Activated naive CD8-positive, alpha-beta T cell treated with anti-CD3 and anti-CD28 coated beads, Interleukin-2, amount 10 ng/mL, durations not matched to agents 7 days and 5 days (primary cell): ENCODE measurements at regions not wholly inside any gene's neighbourhood (a gene's known extent, or its start where the extent isn't known, plus 50 kb on each side); places are given as distances from the start of the nearest gene placed in this dataset.

Source experiments
- ATAC-seq: fragments of 150-1000 bp; cut with Tn5 transposase; one replicate; pipeline ENCODE4 v1.10.0; 2021; ENCODE audit warnings: low read depth, moderate library complexity
- POLR2A ChIA-PET: fragments of 350-600 bp; sonication (Branson Sonifier 250); formaldehyde crosslinking; loops from one replicate; lab custom pipeline; 2021; ENCODE audit warnings: antibody characterized with exemption; lab: Charles Lee
- DNase-seq: peaks from one replicate; pipeline ENCODE4 v3.0.0; 2021
- H3K27ac Mint-ChIP-seq: one replicate; pipeline ENCODE4 v1.8.0; 2022; ENCODE audit warnings: mild to moderate bottlenecking, mixed read lengths
- H3K27me3 Mint-ChIP-seq: one replicate; pipeline ENCODE4 v1.8.0; 2022; ENCODE audit warnings: mild to moderate bottlenecking, moderate library complexity, mixed read lengths
- H3K36me3 Mint-ChIP-seq: one replicate; pipeline ENCODE4 v1.8.0; 2021; ENCODE audit warnings: mild to moderate bottlenecking, mixed read lengths
- H3K4me1 Mint-ChIP-seq: one replicate; pipeline ENCODE4 v1.8.0; 2021; ENCODE audit warnings: mixed read lengths
- H3K4me3 Mint-ChIP-seq: one replicate; pipeline ENCODE4 v1.8.0; 2022; ENCODE audit warnings: mild to moderate bottlenecking, moderate library complexity, mixed read lengths
- H3K9me3 Mint-ChIP-seq: one replicate; pipeline ENCODE4 v1.8.0; 2021; ENCODE audit warnings: mixed read lengths

GRCh38 chr4:41473176-41473575 lies 64.8 kb upstream of the LIMCH1 start:
- no peaks in the 10 kb centered on the region for H3K4me1 Mint-ChIP-seq
- peaks cover 2% of the 10 kb centered on the region for H3K27me3 Mint-ChIP-seq
- no peak overlapping the region for H3K4me3 Mint-ChIP-seq
- no peaks in the 10 kb centered on the region for H3K36me3 Mint-ChIP-seq
- no peaks in the 10 kb centered on the region for H3K9me3 Mint-ChIP-seq
- POLR2A ChIA-PET, result no interaction called here
- no peak overlapping the region for H3K27ac Mint-ChIP-seq
- ATAC-seq (no peak), DNase-seq (no peak)

- Mint-ChIP-seq H3K4me3 (no peak overlapping the region), H3K4me1 (no peaks in the 10 kb centered on the region), H3K27me3 (peaks cover 2% of the 10 kb centered on the region), H3K9me3 (no peaks in the 10 kb centered on the region), H3K27ac (no peak overlapping the region), H3K36me3 (no peaks in the 10 kb centered on the region)
- DNase-seq (no peak), ATAC-seq (no peak)
- POLR2A ChIA-PET, result no interaction called here
These were observed 62.6 kb upstream of the LIMCH1 start for GRCh38 chr4:41475402-41475801.

GRCh38 chr4:41476310-41476885 lies 61.6 kb upstream of the LIMCH1 start:
- H3K4me3 Mint-ChIP-seq, result no peak overlapping the region
- POLR2A ChIA-PET, result no interaction called here
- no peaks in the 10 kb centered on the region for H3K36me3 Mint-ChIP-seq
- H3K27me3 Mint-ChIP-seq, result peaks cover 2% of the 10 kb centered on the region
- DNase-seq (no peak), ATAC-seq (no peak)
- no peaks in the 10 kb centered on the region for H3K9me3 Mint-ChIP-seq
- no peaks in the 10 kb centered on the region for H3K4me1 Mint-ChIP-seq
- no peak overlapping the region for H3K27ac Mint-ChIP-seq

GRCh38 chr4:41477181-41477905 lies 60.6 kb upstream of the LIMCH1 start:
- H3K36me3 Mint-ChIP-seq, result no peaks in the 10 kb centered on the region
- no peaks in the 10 kb centered on the region for H3K4me1 Mint-ChIP-seq
- no peak overlapping the region for H3K27ac Mint-ChIP-seq
- no peak for DNase-seq
- no peak overlapping the region for H3K4me3 Mint-ChIP-seq
- H3K27me3 Mint-ChIP-seq, result peaks cover 2% of the 10 kb centered on the region
- no peak for ATAC-seq
- no peaks in the 10 kb centered on the region for H3K9me3 Mint-ChIP-seq
- POLR2A ChIA-PET, result no interaction called here

GRCh38 chr4:41478518-41478917 lies 59.4 kb upstream of the LIMCH1 start:
- no peak overlapping the region for H3K27ac Mint-ChIP-seq
- DNase-seq, result no peak
- no peak overlapping the region for H3K4me3 Mint-ChIP-seq
- H3K36me3 Mint-ChIP-seq, result no peaks in the 10 kb centered on the region
- no peak for ATAC-seq
- no peaks in the 10 kb centered on the region for H3K4me1 Mint-ChIP-seq
- H3K9me3 Mint-ChIP-seq, result no peaks in the 10 kb centered on the region
- peaks cover 2% of the 10 kb centered on the region for H3K27me3 Mint-ChIP-seq
- POLR2A ChIA-PET, result no interaction called here

GRCh38 chr4:41480896-41481311 lies 57.1 kb upstream of the LIMCH1 start:
- H3K27me3 Mint-ChIP-seq, result peaks cover 2% of the 10 kb centered on the region
- no peak for ATAC-seq
- H3K9me3 Mint-ChIP-seq, result no peaks in the 10 kb centered on the region
- H3K4me3 Mint-ChIP-seq, result no peak overlapping the region
- no peaks in the 10 kb centered on the region for H3K36me3 Mint-ChIP-seq
- POLR2A ChIA-PET, result no interaction called here
- H3K4me1 Mint-ChIP-seq, result no peaks in the 10 kb centered on the region
- no peak for DNase-seq
- H3K27ac Mint-ChIP-seq, result no peak overlapping the region

GRCh38 chr4:41483771-41484170 lies 54.2 kb upstream of the LIMCH1 start:
- Mint-ChIP-seq H3K36me3 (no peaks in the 10 kb centered on the region), H3K9me3 (no peaks in the 10 kb centered on the region), H3K4me1 (no peaks in the 10 kb centered on the region), H3K27me3 (no peaks in the 10 kb centered on the region), H3K27ac (no peak overlapping the region), H3K4me3 (no peak overlapping the region)
- POLR2A ChIA-PET, result no interaction called here
- no peak for ATAC-seq
- DNase-seq, result no peak

- DNase-seq, result no peak
- POLR2A ChIA-PET, result no interaction called here
- Mint-ChIP-seq H3K27me3 (no peaks in the 10 kb centered on the region), H3K27ac (no peak overlapping the region), H3K4me1 (no peaks in the 10 kb centered on the region), H3K36me3 (no peaks in the 10 kb centered on the region), H3K9me3 (no peaks in the 10 kb centered on the region), H3K4me3 (no peak overlapping the region)
- ATAC-seq, result no peak
These were observed 52.9 kb upstream of the LIMCH1 start for GRCh38 chr4:41485041-41485440.

GRCh38 chr4:41487868-41488440 lies 50.0 kb upstream of the LIMCH1 start:
- no peak overlapping the region for H3K4me3 Mint-ChIP-seq

More at GRCh38 chr4:41487868-41488440, 50.0 kb upstream of the LIMCH1 start:
- Mint-ChIP-seq H3K27me3 (no peaks in the 10 kb centered on the region), H3K9me3 (no peaks in the 10 kb centered on the region), H3K36me3 (no peaks in the 10 kb centered on the region), H3K27ac (no peak overlapping the region), H3K4me1 (no peaks in the 10 kb centered on the region)
- DNase-seq, result no peak
- POLR2A ChIA-PET, result no interaction called here
- no peak for ATAC-seq
